HepG2 (cell line): ENCODE measurements at regions not wholly inside any gene's neighbourhood (a gene's known extent, or its start where the extent isn't known, plus 50 kb on each side); places are given as distances from the start of the nearest gene placed in this dataset.

Experiments
- BCL3 ChIP-seq: sonication (generic); formaldehyde crosslinking; IDR thresholded peaks from 2 replicates; pipeline ENCODE4 v1.5.1; 2020; ENCODE audit warnings: mild to moderate bottlenecking, missing genetic modification reagents, moderate library complexity
- BORCS8-MEF2B ChIP-seq: sonication (generic); formaldehyde crosslinking; IDR thresholded peaks from 2 replicates; pipeline ENCODE4 v1.8.0; 2022; ENCODE audit warnings: mild to moderate bottlenecking, missing genetic modification reagents
- BRD4 ChIP-seq: sonication (generic); formaldehyde crosslinking; IDR thresholded peaks from 2 replicates; pipeline ENCODE4 v1.4.0; 2020; ENCODE audit warnings: missing genetic modification reagents
- HBP1 ChIP-seq: IDR thresholded peaks from 2 replicates; pipeline ENCODE4 v1.6.1; 2016; ENCODE audit warnings: low read depth, control low read depth
- KAT8 ChIP-seq: IDR thresholded peaks from 2 replicates; pipeline ENCODE4 v1.6.1; 2016; ENCODE audit warnings: missing genetic modification reagents, missing compliant biosample characterization
- MED8 ChIP-seq: sonication (generic); formaldehyde crosslinking; IDR thresholded peaks from 2 replicates; pipeline ENCODE4 v1.8.1; 2023; ENCODE audit warnings: mild to moderate bottlenecking, missing genetic modification reagents; ENCODE audit not compliant: insufficient replicate concordance
- PCBP2 ChIP-seq: fragments of 200-400 bp; formaldehyde crosslinking; optimal IDR thresholded peaks from 2 replicates; pipeline ENCODE3; 2018; ENCODE audit warnings: low read length, low read depth; ENCODE audit not compliant: poor library complexity, severe bottlenecking
- SSRP1 ChIP-seq: IDR thresholded peaks from 2 replicates; pipeline ENCODE4 v1.6.1; 2016; ENCODE audit warnings: control low read depth
- TEF ChIP-seq: sonication (generic); formaldehyde crosslinking; IDR thresholded peaks from 2 replicates; pipeline ENCODE4 v1.5.0; 2020; ENCODE audit warnings: missing genetic modification reagents
- ZNF451 ChIP-seq: sonication (generic); formaldehyde crosslinking; IDR thresholded peaks from 2 replicates; pipeline ENCODE4 v1.5.0; 2020; ENCODE audit warnings: mild to moderate bottlenecking, missing genetic modification reagents
- ZNF567 ChIP-seq: sonication (generic); formaldehyde crosslinking; IDR thresholded peaks from 2 replicates; pipeline ENCODE4 v1.8.1; 2023; ENCODE audit warnings: mild to moderate bottlenecking, missing genetic modification reagents, borderline replicate concordance
- TF ChIP-seq, protein P1 (sequence below): sonication (generic); formaldehyde crosslinking; IDR thresholded peaks from 2 replicates; pipeline ENCODE4 v1.5.1; 2020; ENCODE audit warnings: mild to moderate bottlenecking, missing genetic modification reagents, borderline replicate concordance
- TF ChIP-seq, protein P2 (sequence below): sonication (generic); formaldehyde crosslinking; IDR thresholded peaks from 2 replicates; pipeline ENCODE4 v1.5.1; 2020; ENCODE audit warnings: missing genetic modification reagents, mild to moderate bottlenecking, borderline replicate concordance
- TF ChIP-seq, protein P3 (sequence below): sonication (generic); formaldehyde crosslinking; IDR thresholded peaks from 2 replicates; pipeline ENCODE4 v1.5.0; 2020; ENCODE audit warnings: missing genetic modification reagents

- TF ChIP-seq, protein P1, sequence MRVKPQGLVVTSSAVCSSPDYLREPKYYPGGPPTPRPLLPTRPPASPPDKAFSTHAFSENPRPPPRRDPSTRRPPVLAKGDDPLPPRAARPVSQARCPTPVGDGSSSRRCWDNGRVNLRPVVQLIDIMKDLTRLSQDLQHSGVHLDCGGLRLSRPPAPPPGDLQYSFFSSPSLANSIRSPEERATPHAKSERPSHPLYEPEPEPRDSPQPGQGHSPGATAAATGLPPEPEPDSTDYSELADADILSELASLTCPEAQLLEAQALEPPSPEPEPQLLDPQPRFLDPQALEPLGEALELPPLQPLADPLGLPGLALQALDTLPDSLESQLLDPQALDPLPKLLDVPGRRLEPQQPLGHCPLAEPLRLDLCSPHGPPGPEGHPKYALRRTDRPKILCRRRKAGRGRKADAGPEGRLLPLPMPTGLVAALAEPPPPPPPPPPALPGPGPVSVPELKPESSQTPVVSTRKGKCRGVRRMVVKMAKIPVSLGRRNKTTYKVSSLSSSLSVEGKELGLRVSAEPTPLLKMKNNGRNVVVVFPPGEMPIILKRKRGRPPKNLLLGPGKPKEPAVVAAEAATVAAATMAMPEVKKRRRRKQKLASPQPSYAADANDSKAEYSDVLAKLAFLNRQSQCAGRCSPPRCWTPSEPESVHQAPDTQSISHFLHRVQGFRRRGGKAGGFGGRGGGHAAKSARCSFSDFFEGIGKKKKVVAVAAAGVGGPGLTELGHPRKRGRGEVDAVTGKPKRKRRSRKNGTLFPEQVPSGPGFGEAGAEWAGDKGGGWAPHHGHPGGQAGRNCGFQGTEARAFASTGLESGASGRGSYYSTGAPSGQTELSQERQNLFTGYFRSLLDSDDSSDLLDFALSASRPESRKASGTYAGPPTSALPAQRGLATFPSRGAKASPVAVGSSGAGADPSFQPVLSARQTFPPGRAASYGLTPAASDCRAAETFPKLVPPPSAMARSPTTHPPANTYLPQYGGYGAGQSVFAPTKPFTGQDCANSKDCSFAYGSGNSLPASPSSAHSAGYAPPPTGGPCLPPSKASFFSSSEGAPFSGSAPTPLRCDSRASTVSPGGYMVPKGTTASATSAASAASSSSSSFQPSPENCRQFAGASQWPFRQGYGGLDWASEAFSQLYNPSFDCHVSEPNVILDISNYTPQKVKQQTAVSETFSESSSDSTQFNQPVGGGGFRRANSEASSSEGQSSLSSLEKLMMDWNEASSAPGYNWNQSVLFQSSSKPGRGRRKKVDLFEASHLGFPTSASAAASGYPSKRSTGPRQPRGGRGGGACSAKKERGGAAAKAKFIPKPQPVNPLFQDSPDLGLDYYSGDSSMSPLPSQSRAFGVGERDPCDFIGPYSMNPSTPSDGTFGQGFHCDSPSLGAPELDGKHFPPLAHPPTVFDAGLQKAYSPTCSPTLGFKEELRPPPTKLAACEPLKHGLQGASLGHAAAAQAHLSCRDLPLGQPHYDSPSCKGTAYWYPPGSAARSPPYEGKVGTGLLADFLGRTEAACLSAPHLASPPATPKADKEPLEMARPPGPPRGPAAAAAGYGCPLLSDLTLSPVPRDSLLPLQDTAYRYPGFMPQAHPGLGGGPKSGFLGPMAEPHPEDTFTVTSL (CRISPR knock-in tag), result no peak
- no peak for TF ChIP-seq ZNF451 (CRISPR knock-in tag)
- TF ChIP-seq, protein P2, sequence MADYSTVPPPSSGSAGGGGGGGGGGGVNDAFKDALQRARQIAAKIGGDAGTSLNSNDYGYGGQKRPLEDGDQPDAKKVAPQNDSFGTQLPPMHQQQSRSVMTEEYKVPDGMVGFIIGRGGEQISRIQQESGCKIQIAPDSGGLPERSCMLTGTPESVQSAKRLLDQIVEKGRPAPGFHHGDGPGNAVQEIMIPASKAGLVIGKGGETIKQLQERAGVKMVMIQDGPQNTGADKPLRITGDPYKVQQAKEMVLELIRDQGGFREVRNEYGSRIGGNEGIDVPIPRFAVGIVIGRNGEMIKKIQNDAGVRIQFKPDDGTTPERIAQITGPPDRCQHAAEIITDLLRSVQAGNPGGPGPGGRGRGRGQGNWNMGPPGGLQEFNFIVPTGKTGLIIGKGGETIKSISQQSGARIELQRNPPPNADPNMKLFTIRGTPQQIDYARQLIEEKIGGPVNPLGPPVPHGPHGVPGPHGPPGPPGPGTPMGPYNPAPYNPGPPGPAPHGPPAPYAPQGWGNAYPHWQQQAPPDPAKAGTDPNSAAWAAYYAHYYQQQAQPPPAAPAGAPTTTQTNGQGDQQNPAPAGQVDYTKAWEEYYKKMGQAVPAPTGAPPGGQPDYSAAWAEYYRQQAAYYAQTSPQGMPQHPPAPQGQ, result no peak
- TF ChIP-seq BRD4 (CRISPR knock-in tag), result no peak
- TF ChIP-seq BCL3 (CRISPR knock-in tag), result no peak
- TF ChIP-seq HBP1 (CRISPR knock-in tag), result 0 out of 2 replicates have a peak, but pooled peaks have one; percentile 12
- no peak for TF ChIP-seq PCBP2
- no peak for TF ChIP-seq TEF (CRISPR knock-in tag)
- TF ChIP-seq ZNF567 (CRISPR knock-in tag), result no peak
- TF ChIP-seq SSRP1, result 0 out of 2 replicates have a peak, but pooled peaks have one; percentile 36
- peak; percentile 60; the same call in 1 of the 2 replicates for TF ChIP-seq KAT8 (CRISPR knock-in tag)
- TF ChIP-seq, protein P3, sequence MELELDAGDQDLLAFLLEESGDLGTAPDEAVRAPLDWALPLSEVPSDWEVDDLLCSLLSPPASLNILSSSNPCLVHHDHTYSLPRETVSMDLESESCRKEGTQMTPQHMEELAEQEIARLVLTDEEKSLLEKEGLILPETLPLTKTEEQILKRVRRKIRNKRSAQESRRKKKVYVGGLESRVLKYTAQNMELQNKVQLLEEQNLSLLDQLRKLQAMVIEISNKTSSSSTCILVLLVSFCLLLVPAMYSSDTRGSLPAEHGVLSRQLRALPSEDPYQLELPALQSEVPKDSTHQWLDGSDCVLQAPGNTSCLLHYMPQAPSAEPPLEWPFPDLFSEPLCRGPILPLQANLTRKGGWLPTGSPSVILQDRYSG (CRISPR knock-in tag), result no peak
- no peak for TF ChIP-seq BORCS8-MEF2B (CRISPR knock-in tag)
- TF ChIP-seq MED8 (CRISPR knock-in tag), result no peak
Observed at GRCh38 chr2:234823877-234824376, 127.9 kb upstream of the SH3BP4 start (continued).
